OCI-LY7 (cell line): ENCODE measurements at regions not wholly inside any gene's neighbourhood (a gene's known extent, or its start where the extent isn't known, plus 50 kb on each side); places are given as distances from the start of the nearest gene placed in this dataset.

Source experiments
- EZH2phosphoT487 ChIP-seq: fragments of 200-600 bp; sonication (generic); IDR thresholded peaks from 2 replicates; pipeline ENCODE4 v1.6.1; 2018; ENCODE audit warnings: low read depth, borderline replicate concordance, mild to moderate bottlenecking, mixed run types, antibody characterized with exemption, low read length, moderate library complexity, mixed read lengths
- TF ChIP-seq, protein P1 (sequence below): fragments of 200-600 bp; sonication (generic); conservative IDR thresholded peaks from 2 replicates; pipeline ENCODE4 v1.5.1; 2014; ENCODE audit warnings: mild to moderate bottlenecking, antibody characterized with exemption, low read length, moderate library complexity, mixed read lengths

DNA sequence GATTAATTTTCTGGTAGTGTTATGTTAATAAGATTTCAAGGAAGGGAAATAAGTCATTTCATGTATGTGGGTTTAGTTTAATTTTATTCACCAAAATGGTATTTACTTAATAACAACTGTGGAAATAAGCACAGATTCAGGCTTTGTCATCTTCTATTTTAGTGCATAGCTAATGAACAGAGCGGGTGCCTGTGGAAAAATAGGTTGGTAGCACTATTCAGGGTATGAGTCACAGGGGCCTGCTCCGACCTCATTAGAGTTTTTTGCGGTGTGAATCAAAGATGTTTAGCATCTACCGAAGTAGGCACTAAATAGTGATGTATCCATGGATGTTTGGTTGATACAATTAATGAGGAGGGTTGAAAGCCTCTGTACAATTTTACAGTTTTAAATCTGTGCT, 78.2 kb downstream of the FAT3 start:
- TF ChIP-seq, protein P1, sequence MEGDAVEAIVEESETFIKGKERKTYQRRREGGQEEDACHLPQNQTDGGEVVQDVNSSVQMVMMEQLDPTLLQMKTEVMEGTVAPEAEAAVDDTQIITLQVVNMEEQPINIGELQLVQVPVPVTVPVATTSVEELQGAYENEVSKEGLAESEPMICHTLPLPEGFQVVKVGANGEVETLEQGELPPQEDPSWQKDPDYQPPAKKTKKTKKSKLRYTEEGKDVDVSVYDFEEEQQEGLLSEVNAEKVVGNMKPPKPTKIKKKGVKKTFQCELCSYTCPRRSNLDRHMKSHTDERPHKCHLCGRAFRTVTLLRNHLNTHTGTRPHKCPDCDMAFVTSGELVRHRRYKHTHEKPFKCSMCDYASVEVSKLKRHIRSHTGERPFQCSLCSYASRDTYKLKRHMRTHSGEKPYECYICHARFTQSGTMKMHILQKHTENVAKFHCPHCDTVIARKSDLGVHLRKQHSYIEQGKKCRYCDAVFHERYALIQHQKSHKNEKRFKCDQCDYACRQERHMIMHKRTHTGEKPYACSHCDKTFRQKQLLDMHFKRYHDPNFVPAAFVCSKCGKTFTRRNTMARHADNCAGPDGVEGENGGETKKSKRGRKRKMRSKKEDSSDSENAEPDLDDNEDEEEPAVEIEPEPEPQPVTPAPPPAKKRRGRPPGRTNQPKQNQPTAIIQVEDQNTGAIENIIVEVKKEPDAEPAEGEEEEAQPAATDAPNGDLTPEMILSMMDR: no peak
- no peak for TF ChIP-seq EZH2phosphoT487
